Loucy (cell line): ENCODE measurements at regions not wholly inside any gene's neighbourhood (a gene's known extent, or its start where the extent isn't known, plus 50 kb on each side); places are given as distances from the start of the nearest gene placed in this dataset.
"Not testable (repeated sequence)": the region's sequence is repeated elsewhere in the genome, so short reads cannot be mapped to it uniquely, and the experiment has no call there.

Experiments
- H2AFZ ChIP-seq: fragments of 200-600 bp; sonication (generic); 2 replicates; pipeline ENCODE4 v1.6.0; 2016; ENCODE audit warnings: antibody characterized with exemption, mild to moderate bottlenecking, low read length, moderate library complexity
- H3F3A ChIP-seq: fragments of 200-600 bp; 2 replicates; pipeline ENCODE4 v1.6.0; 2016; ENCODE audit warnings: antibody characterized with exemption, low read depth, mild to moderate bottlenecking
- H3K27me3 ChIP-seq: fragments of 200-600 bp; sonication (generic); 2 replicates; pipeline ENCODE4 v1.6.1; 2014; ENCODE audit warnings: low read length, mild to moderate bottlenecking; ENCODE audit not compliant: insufficient read depth, poor library complexity, severe bottlenecking
- H3K36me3 ChIP-seq: fragments of 200-600 bp; sonication (generic); 2 replicates; pipeline ENCODE4 v1.6.1; 2016; ENCODE audit warnings: low read length; ENCODE audit not compliant: insufficient read depth
- H3K4me1 ChIP-seq: fragments of 200-600 bp; sonication (generic); 2 replicates; pipeline ENCODE4 v1.5.1; 2014; ENCODE audit warnings: low read length, mild to moderate bottlenecking; ENCODE audit not compliant: insufficient read depth, poor library complexity, severe bottlenecking
- H3K4me2 ChIP-seq: fragments of 200-600 bp; sonication (generic); 2 replicates; pipeline ENCODE4 v1.6.0; 2014; ENCODE audit warnings: antibody characterized with exemption, low read length, low read depth, mild to moderate bottlenecking; ENCODE audit not compliant: poor library complexity, severe bottlenecking
- H3K4me3 ChIP-seq: fragments of 200-600 bp; sonication (generic); 2 replicates; pipeline ENCODE4 v1.5.1; 2014; ENCODE audit warnings: low read length, mild to moderate bottlenecking, mixed read lengths; ENCODE audit not compliant: poor library complexity, severe bottlenecking
- H3K79me2 ChIP-seq: fragments of 200-600 bp; sonication (generic); 2 replicates; pipeline ENCODE4 v1.6.1; 2014; ENCODE audit warnings: low read length; ENCODE audit not compliant: insufficient read depth
- H3K9ac ChIP-seq: fragments of 200-600 bp; sonication (generic); 2 replicates; pipeline ENCODE4 v1.6.0; 2014; ENCODE audit warnings: mild to moderate bottlenecking, low read depth, low read length, moderate library complexity; ENCODE audit not compliant: poor library complexity, severe bottlenecking
- H3K9me2 ChIP-seq: fragments of 200-600 bp; sonication (generic); replicated peaks from 2 replicates; pipeline ENCODE4 v1.6.1; 2016; ENCODE audit warnings: low read depth, low read length, mixed read lengths
- H3K9me3 ChIP-seq: fragments of 200-600 bp; sonication (generic); 2 replicates; pipeline ENCODE4 v1.6.1; 2014; ENCODE audit warnings: mild to moderate bottlenecking, antibody characterized with exemption, low read length, low read depth; ENCODE audit not compliant: insufficient read depth
- H4K20me1 ChIP-seq: fragments of 200-600 bp; sonication (generic); 2 replicates; pipeline ENCODE4 v1.6.0; 2014; ENCODE audit warnings: antibody characterized with exemption, low read length, mild to moderate bottlenecking; ENCODE audit not compliant: insufficient read depth, poor library complexity, severe bottlenecking

DNA sequence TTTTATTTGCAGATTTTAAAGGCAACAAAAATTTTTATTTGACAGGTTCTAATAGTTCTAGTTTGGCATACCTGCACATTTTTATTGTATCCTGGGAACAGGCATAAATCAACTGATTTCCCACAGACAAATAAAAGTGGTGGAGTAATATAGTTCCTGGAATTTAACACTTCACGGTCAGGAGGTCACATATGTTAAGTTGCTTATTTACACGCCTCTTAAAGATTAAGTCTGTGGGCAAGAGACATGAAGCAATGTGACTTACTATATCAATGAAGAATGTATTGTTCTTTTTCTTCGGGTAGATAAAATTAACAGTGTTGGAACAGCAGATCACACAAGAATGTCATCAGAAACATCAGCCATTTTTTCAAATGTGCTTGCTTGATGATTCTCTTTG, 558.3 kb downstream of the TTLL7 start:
- not testable (repeated sequence) for H4K20me1 ChIP-seq, H3K4me1 ChIP-seq, H3K4me3 ChIP-seq, H2AFZ ChIP-seq, H3K4me2 ChIP-seq, H3K9ac ChIP-seq, H3F3A ChIP-seq, H3K79me2 ChIP-seq, H3K9me2 ChIP-seq, H3K27me3 ChIP-seq, H3K36me3 ChIP-seq, H3K9me3 ChIP-seq

DNA sequence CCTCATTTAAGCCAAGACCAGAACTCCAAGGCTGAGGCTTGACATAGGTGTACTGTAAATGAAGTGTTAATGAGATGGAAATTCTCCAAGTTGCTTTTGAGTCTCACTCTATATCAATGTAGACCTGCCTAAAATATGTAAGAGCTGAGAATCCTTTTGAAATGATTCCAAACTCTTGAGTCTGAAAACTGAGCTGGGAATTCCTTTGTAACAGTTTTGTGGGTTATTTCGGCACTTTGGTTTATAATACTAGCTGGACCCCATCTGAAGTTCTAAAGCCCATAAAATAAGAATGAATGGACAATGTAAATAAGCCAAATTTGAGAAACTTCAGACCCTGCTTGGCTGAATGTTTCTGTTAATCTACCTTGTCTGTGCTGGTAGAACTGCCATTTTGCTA, 558.9 kb downstream of the TTLL7 start:
- not testable (repeated sequence) for H3K9me3 ChIP-seq, H3K9ac ChIP-seq, H3K4me1 ChIP-seq, H3K36me3 ChIP-seq, H3K9me2 ChIP-seq, H3F3A ChIP-seq, H2AFZ ChIP-seq, H3K27me3 ChIP-seq, H3K79me2 ChIP-seq, H4K20me1 ChIP-seq, H3K4me3 ChIP-seq, H3K4me2 ChIP-seq

DNA sequence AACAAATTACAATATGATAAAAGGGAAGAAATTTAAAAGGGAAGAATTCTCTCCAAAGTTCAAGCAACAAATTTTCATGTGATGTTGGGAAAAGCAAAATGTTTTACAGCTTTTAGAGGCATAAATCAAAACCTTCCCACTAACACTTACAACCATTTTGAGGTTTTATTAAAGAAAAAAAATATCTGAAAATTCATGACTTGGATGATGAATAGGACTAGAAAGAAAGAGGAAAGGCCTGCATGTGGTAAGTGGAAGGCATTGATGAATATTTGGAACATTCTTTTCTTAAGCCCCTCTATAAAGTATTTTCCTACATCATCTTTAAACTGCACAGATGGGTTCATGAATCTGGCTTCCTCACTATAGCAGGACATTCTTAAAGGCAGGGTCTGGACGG, 560.6 kb downstream of the TTLL7 start:
- H3K9me2 ChIP-seq, H3K27me3 ChIP-seq, H3K9ac ChIP-seq, H3K36me3 ChIP-seq, H3K9me3 ChIP-seq, H3K79me2 ChIP-seq, H3K4me2 ChIP-seq, H3F3A ChIP-seq, H4K20me1 ChIP-seq, H3K4me1 ChIP-seq, H3K4me3 ChIP-seq, H2AFZ ChIP-seq: not testable (repeated sequence)

DNA sequence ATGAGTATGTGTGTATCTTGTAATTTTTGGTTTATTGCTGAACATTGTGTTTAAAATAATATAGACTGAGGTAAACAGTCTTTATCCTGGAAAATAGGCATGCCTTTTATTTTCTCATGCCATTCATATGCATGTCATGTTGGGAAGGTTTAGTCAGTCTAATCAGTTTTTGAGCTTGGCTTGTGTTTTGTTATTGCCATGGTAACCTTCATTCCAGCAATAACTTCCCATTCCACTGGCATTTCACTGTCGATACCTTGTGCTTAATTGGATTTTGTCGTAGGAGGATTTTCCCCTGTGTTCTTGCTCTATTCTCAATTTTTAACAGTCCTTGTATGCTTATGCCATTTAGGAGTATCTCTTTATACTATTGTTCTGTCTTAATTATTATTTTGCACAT, 563.6 kb downstream of the TTLL7 start:
- not testable (repeated sequence) for H3K4me1 ChIP-seq, H3K4me2 ChIP-seq, H3K27me3 ChIP-seq, H3K9ac ChIP-seq, H3K9me2 ChIP-seq, H3K79me2 ChIP-seq, H3F3A ChIP-seq, H2AFZ ChIP-seq, H3K9me3 ChIP-seq, H3K4me3 ChIP-seq, H3K36me3 ChIP-seq, H4K20me1 ChIP-seq

- not testable (repeated sequence) for H3K9me3 ChIP-seq, H3K36me3 ChIP-seq, H3K4me1 ChIP-seq, H3K9me2 ChIP-seq, H3K9ac ChIP-seq, H3F3A ChIP-seq, H3K4me2 ChIP-seq, H3K4me3 ChIP-seq, H4K20me1 ChIP-seq, H3K79me2 ChIP-seq, H2AFZ ChIP-seq, H3K27me3 ChIP-seq
Observed at GRCh38 chr1:83427566-83427965, 571.4 kb downstream of the TTLL7 start.

DNA sequence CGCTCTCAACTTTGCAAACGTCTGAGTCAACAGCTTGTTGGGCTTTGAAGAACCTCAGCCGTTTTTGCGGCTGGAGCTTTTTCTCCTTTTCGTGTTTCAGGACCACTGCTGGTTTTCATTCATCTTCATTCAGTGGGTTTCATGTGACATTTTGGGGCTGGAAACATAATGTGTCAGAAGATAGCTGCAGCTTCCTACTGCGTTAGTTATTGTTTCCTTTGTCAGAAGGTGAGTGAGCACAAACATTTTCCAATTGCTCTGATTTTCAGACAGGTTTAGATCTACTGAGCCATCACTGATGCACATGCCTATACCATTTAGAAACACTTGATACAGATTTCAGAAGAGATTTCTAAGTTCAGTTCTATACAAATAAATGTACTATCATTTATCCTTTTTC, 575.5 kb downstream of the TTLL7 start:
- not testable (repeated sequence) for H3K9me2 ChIP-seq, H3K4me3 ChIP-seq, H3K9ac ChIP-seq

More for the DNA sequence above, 575.5 kb downstream of the TTLL7 start:
- not testable (repeated sequence) for H3K4me1 ChIP-seq, H2AFZ ChIP-seq, H4K20me1 ChIP-seq, H3K9me3 ChIP-seq, H3K4me2 ChIP-seq, H3F3A ChIP-seq, H3K27me3 ChIP-seq, H3K36me3 ChIP-seq, H3K79me2 ChIP-seq
